ENCODE measurements at regions not wholly inside any gene's neighbourhood (a gene's known extent, or its start where the extent isn't known, plus 50 kb on each side); places are given as distances from the start of the nearest gene placed in this dataset.
A peak's percentile ranks its signal among the peaks of the same experiment; 100 is the strongest.

DNA sequence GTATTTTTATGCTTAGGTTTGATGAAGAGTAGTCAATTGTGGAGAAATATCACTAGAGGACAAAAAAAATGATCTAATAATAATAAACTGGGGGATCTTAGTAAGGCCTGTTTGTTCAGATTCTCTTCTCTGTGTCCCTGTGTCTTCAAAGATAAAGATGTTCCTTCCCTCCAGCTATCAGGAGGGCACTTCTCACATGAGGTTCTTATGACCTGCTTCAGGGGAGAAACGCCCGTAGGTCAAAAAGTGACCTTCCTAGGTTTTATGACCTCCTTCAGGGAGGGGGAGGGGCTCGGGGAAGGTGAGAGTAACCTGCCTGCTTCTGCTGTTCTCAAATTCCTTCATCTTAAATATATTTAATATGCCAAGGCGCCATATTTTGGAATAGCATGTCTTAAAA lies 89.2 kb upstream of the JADE1 start:
- no peaks in the 10 kb centered on the region for H3K9me3 ChIP-seq (ENCODE audit: control insufficient read depth, low read depth, low read length)
- dilution Hi-C loops (cut with MboI; ENCODE audit: extremely low pct_ligation_motif_present, low sequenced_read_pairs), result no loop called here
- no peaks in the 10 kb centered on the region for H4K20me1 ChIP-seq (ENCODE audit: control insufficient read depth, extremely low read depth, insufficient read depth, low read length)

DNA sequence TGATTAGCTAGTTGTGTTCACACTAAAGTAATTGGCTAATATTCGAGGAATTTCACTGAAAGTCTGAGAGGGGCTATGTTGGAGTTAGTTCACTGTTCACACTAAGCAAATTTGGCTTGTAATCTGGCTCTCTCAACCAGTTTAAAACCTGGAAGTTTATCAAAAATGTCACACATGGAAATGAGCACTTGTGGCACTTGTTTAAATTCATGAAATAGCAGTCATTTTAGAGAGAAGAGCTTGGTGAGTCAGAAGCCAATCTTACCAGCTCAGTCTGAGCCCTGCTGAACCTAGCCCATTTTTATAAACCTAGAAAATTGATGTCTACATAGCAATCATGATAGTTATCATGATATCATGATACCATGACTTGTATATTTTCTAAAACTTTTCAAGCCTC lies 90.7 kb upstream of the JADE1 start:
- no peak for TF ChIP-seq EZH2 (IDR thresholded peaks at IDR 0.05; ENCODE audit: low read length)
- TF ChIP-seq, protein P1, sequence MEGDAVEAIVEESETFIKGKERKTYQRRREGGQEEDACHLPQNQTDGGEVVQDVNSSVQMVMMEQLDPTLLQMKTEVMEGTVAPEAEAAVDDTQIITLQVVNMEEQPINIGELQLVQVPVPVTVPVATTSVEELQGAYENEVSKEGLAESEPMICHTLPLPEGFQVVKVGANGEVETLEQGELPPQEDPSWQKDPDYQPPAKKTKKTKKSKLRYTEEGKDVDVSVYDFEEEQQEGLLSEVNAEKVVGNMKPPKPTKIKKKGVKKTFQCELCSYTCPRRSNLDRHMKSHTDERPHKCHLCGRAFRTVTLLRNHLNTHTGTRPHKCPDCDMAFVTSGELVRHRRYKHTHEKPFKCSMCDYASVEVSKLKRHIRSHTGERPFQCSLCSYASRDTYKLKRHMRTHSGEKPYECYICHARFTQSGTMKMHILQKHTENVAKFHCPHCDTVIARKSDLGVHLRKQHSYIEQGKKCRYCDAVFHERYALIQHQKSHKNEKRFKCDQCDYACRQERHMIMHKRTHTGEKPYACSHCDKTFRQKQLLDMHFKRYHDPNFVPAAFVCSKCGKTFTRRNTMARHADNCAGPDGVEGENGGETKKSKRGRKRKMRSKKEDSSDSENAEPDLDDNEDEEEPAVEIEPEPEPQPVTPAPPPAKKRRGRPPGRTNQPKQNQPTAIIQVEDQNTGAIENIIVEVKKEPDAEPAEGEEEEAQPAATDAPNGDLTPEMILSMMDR (optimal IDR thresholded peaks at IDR 0.05 in 1 of 3, IDR thresholded peaks at IDR 0.05 in 1 of 3, conservative IDR thresholded peaks at IDR 0.05 in 1 of 3; ENCODE audit: extremely low read depth in 1 of 3, insufficient read depth in 2 of 3, low read length in 3 of 3), result no peak
- no peaks in the 10 kb centered on the region for H4K20me1 ChIP-seq (ENCODE audit: control insufficient read depth, extremely low read depth, insufficient read depth, low read length)
- FAIRE-seq (peak; percentile 39), DNase-seq (ENCODE audit: low read depth, low spot score) (no peak)
- no peak overlapping the region for H3K27ac ChIP-seq (ENCODE audit: control insufficient read depth, insufficient read depth, low read length)
- dilution Hi-C loops (cut with MboI; ENCODE audit: extremely low pct_ligation_motif_present, low sequenced_read_pairs), result no loop called here
- H2AFZ ChIP-seq (ENCODE audit: control insufficient read depth, low read length), result no peak overlapping the region
- no peaks in the 10 kb centered on the region for H3K4me1 ChIP-seq (ENCODE audit: control insufficient read depth, extremely low read depth, insufficient read depth, low read length)
- no peaks in the 10 kb centered on the region for H3K9me3 ChIP-seq (ENCODE audit: control insufficient read depth, low read depth, low read length)
- H3K79me2 ChIP-seq (ENCODE audit: control insufficient read depth, insufficient read depth, low read length), result no peaks in the 10 kb centered on the region
- no peak overlapping the region for H3K4me2 ChIP-seq (ENCODE audit: control insufficient read depth, extremely low read depth, insufficient read depth, low read depth, low read length)
- H3K9ac ChIP-seq (ENCODE audit: control insufficient read depth, extremely low read depth, insufficient read depth, low read length), result no peak overlapping the region
- no peaks in the 10 kb centered on the region for H3K36me3 ChIP-seq (ENCODE audit: control insufficient read depth in 2 of 2, extremely low read depth in 1 of 2, insufficient read depth in 2 of 2, low read length in 2 of 2)
- H3K9me1 ChIP-seq (ENCODE audit: control insufficient read depth, extremely low read depth, insufficient read depth, low read length), result no peaks in the 10 kb centered on the region
- no peaks in the 10 kb centered on the region for H3K27me3 ChIP-seq (ENCODE audit: control insufficient read depth, extremely low read depth, insufficient read depth, low read length)
- H3K4me3 ChIP-seq (ENCODE audit: control insufficient read depth in 2 of 3, extremely low read depth in 1 of 3, insufficient read depth in 2 of 3, low read depth in 1 of 3, low read length in 3 of 3), result no peak overlapping the region

More for the DNA sequence above, 89.2 kb upstream of the JADE1 start:
- Histone ChIP-seq H3K79me2 (ENCODE audit: control insufficient read depth, insufficient read depth, low read length) (no peaks in the 10 kb centered on the region), H3K36me3 (ENCODE audit: control insufficient read depth in 2 of 2, extremely low read depth in 1 of 2, insufficient read depth in 2 of 2, low read length in 2 of 2) (no peaks in the 10 kb centered on the region), H3K4me3 (ENCODE audit: control insufficient read depth in 2 of 3, extremely low read depth in 1 of 3, insufficient read depth in 2 of 3, low read depth in 1 of 3, low read length in 3 of 3) (no peak overlapping the region), H2AFZ (ENCODE audit: control insufficient read depth, low read length) (no peak overlapping the region), H3K27me3 (ENCODE audit: control insufficient read depth, extremely low read depth, insufficient read depth, low read length) (no peaks in the 10 kb centered on the region), H3K9ac (ENCODE audit: control insufficient read depth, extremely low read depth, insufficient read depth, low read length) (no peak overlapping the region), H3K4me2 (ENCODE audit: control insufficient read depth, extremely low read depth, insufficient read depth, low read depth, low read length) (no peak overlapping the region), H3K27ac (ENCODE audit: control insufficient read depth, insufficient read depth, low read length) (no peak overlapping the region), H3K9me1 (ENCODE audit: control insufficient read depth, extremely low read depth, insufficient read depth, low read length) (no peaks in the 10 kb centered on the region), H3K4me1 (ENCODE audit: control insufficient read depth, extremely low read depth, insufficient read depth, low read length) (no peaks in the 10 kb centered on the region)
- DNase-seq (ENCODE audit: low read depth, low spot score), result no peak
- no peak for FAIRE-seq
- no peak for TF ChIP-seq EZH2 (IDR thresholded peaks at IDR 0.05; ENCODE audit: low read length)

DNA sequence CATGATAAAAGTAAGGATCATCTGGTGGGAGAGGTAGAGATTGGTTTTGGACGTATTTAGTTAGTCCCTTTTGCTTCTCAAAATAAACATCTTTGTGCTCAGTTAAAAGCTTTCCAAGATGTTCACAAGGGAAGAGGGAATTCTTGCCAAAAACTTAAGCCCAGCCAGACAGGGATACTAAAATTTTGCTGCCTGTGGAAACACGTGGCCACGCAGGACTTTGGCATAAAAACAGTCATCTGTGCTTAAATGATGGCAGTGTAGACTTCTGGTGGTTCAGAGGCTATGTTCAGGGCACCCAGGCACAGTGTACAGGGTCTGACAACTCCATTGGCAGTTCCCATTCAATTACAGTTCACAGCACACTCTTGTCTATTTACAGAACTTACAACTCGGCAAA lies 93.2 kb upstream of the JADE1 start:
- Histone ChIP-seq H3K9me1 (ENCODE audit: control insufficient read depth, extremely low read depth, insufficient read depth, low read length) (no peaks in the 10 kb centered on the region), H4K20me1 (ENCODE audit: control insufficient read depth, extremely low read depth, insufficient read depth, low read length) (no peaks in the 10 kb centered on the region), H3K4me1 (ENCODE audit: control insufficient read depth, extremely low read depth, insufficient read depth, low read length) (no peaks in the 10 kb centered on the region), H3K27ac (ENCODE audit: control insufficient read depth, insufficient read depth, low read length) (no peak overlapping the region), H3K4me2 (ENCODE audit: control insufficient read depth, extremely low read depth, insufficient read depth, low read depth, low read length) (no peak overlapping the region), H3K9ac (ENCODE audit: control insufficient read depth, extremely low read depth, insufficient read depth, low read length) (no peak overlapping the region), H2AFZ (ENCODE audit: control insufficient read depth, low read length) (no peak overlapping the region), H3K79me2 (ENCODE audit: control insufficient read depth, insufficient read depth, low read length) (no peaks in the 10 kb centered on the region), H3K9me3 (ENCODE audit: control insufficient read depth, low read depth, low read length) (no peaks in the 10 kb centered on the region), H3K4me3 (ENCODE audit: control insufficient read depth in 2 of 3, extremely low read depth in 1 of 3, insufficient read depth in 2 of 3, low read depth in 1 of 3, low read length in 3 of 3) (no peak overlapping the region), H3K27me3 (ENCODE audit: control insufficient read depth, extremely low read depth, insufficient read depth, low read length) (no peaks in the 10 kb centered on the region), H3K36me3 (ENCODE audit: control insufficient read depth in 2 of 2, extremely low read depth in 1 of 2, insufficient read depth in 2 of 2, low read length in 2 of 2) (no peaks in the 10 kb centered on the region)
- no peak for DNase-seq (ENCODE audit: low read depth, low spot score)
- TF ChIP-seq EZH2 (IDR thresholded peaks at IDR 0.05; ENCODE audit: low read length), result no peak
- TF ChIP-seq, protein P1 (optimal IDR thresholded peaks at IDR 0.05 in 1 of 3, IDR thresholded peaks at IDR 0.05 in 1 of 3, conservative IDR thresholded peaks at IDR 0.05 in 1 of 3; ENCODE audit: extremely low read depth in 1 of 3, insufficient read depth in 2 of 3, low read length in 3 of 3), result no peak
- dilution Hi-C loops (cut with MboI; ENCODE audit: extremely low pct_ligation_motif_present, low sequenced_read_pairs), result no loop called here
- no peak for FAIRE-seq

Measured in keratinocyte (primary cell).